Neural progenitor cell (in vitro differentiated cells): ENCODE measurements at regions not wholly inside any gene's neighbourhood (a gene's known extent, or its start where the extent isn't known, plus 50 kb on each side); places are given as distances from the start of the nearest gene placed in this dataset.

Experiments used
- DNase-seq: peaks from one replicate; pipeline ENCODE4 v3.0.0-alpha.2; 2016; ENCODE audit warnings: low spot score
- H2AFZ ChIP-seq: fragments of 200-600 bp; sonication (generic); replicated peaks from 2 replicates; pipeline ENCODE4 v1.6.1; 2016; ENCODE audit warnings: antibody characterized with exemption
- H3F3A ChIP-seq: fragments of 200-600 bp; sonication (generic); 2 replicates; pipeline ENCODE4 v1.6.1; 2016; ENCODE audit warnings: antibody characterized with exemption, low read depth
- H3K27ac ChIP-seq: fragments of 200-600 bp; sonication (generic); 2 replicates; pipeline ENCODE4 v1.5.1; 2016; ENCODE audit warnings: mild to moderate bottlenecking
- H3K27me3 ChIP-seq: fragments of 200-600 bp; sonication (generic); 2 replicates; pipeline ENCODE4 v1.6.1; 2016; ENCODE audit warnings: mild to moderate bottlenecking, moderate library complexity
- H3K36me3 ChIP-seq: fragments of 200-600 bp; sonication (generic); 2 replicates; pipeline ENCODE4 v1.5.1; 2016
- H3K4me1 ChIP-seq: fragments of 200-600 bp; sonication (generic); 2 replicates; pipeline ENCODE4 v1.6.1; 2016; ENCODE audit warnings: mixed run types
- H3K4me2 ChIP-seq: fragments of 200-600 bp; sonication (generic); 2 replicates; pipeline ENCODE4 v1.6.1; 2016
- H3K4me3 ChIP-seq: fragments of 200-600 bp; sonication (generic); 2 replicates; pipeline ENCODE4 v1.5.1; 2016
- H3K79me2 ChIP-seq: fragments of 200-600 bp; sonication (generic); 2 replicates; pipeline ENCODE4 v1.6.1; 2016; ENCODE audit warnings: low read depth
- H3K9ac ChIP-seq: fragments of 200-600 bp; sonication (generic); 2 replicates; pipeline ENCODE4 v1.6.1; 2016
- H3K9me3 ChIP-seq: fragments of 200-600 bp; sonication (generic); 2 replicates; pipeline ENCODE4 v1.5.1; 2016; ENCODE audit warnings: low read depth
- H4K20me1 ChIP-seq: fragments of 200-600 bp; sonication (generic); 2 replicates; pipeline ENCODE4 v1.6.1; 2016; ENCODE audit warnings: low read depth
- H3K27ac Mint-ChIP-seq: 3 replicates; pipeline ENCODE4 v1.8.0; 2021; ENCODE audit warnings: mixed read lengths
- H3K27me3 Mint-ChIP-seq: 2 replicates; pipeline ENCODE4 v1.8.0; 2022; ENCODE audit warnings: low read depth, mild to moderate bottlenecking, inconsistent platforms, moderate library complexity, mixed read lengths; ENCODE audit not compliant: insufficient read depth
- H3K36me3 Mint-ChIP-seq: 3 replicates; pipeline ENCODE4 v1.8.0; 2021; ENCODE audit warnings: mixed read lengths
- H3K4me1 Mint-ChIP-seq: 3 replicates; pipeline ENCODE4 v1.8.0; 2021; ENCODE audit warnings: mixed read lengths
- H3K4me3 Mint-ChIP-seq: 3 replicates; pipeline ENCODE4 v1.8.0; 2021; ENCODE audit warnings: mild to moderate bottlenecking, moderate library complexity, mixed read lengths
- H3K9me3 Mint-ChIP-seq: 3 replicates; pipeline ENCODE4 v1.8.0; 2020; ENCODE audit warnings: mixed read lengths
- CTCF ChIP-seq: fragments of 200-600 bp; sonication (generic); IDR thresholded peaks from 2 replicates; pipeline ENCODE4 v1.5.1; 2017; ENCODE audit warnings: antibody characterized with exemption, mild to moderate bottlenecking
- EZH2 ChIP-seq: fragments of 200-600 bp; sonication (generic); IDR thresholded peaks from 2 replicates; pipeline ENCODE4 v1.6.1; 2017; ENCODE audit warnings: antibody characterized with exemption, mild to moderate bottlenecking, moderate library complexity
- EZH2phosphoT487 ChIP-seq: fragments of 200-600 bp; sonication (generic); IDR thresholded peaks from 2 replicates; pipeline ENCODE4 v1.6.1; 2017; ENCODE audit warnings: antibody characterized with exemption

GRCh38 chr5:128762661-128763306 is 202.5 kb upstream of the SLC27A6 start:
- H3F3A ChIP-seq, result no peaks in the 10 kb centered on the region
- H3K79me2 ChIP-seq, result no peaks in the 10 kb centered on the region
- H3K4me1 Mint-ChIP-seq, result no peaks in the 10 kb centered on the region
- H3K27ac Mint-ChIP-seq, result no peak overlapping the region
- TF ChIP-seq EZH2 (no peak), EZH2phosphoT487 (no peak), CTCF (no peak)
- H4K20me1 ChIP-seq, result no peaks in the 10 kb centered on the region
- H3K27ac ChIP-seq, result no peak overlapping the region
- no peak overlapping the region for H3K4me2 ChIP-seq
- no peak overlapping the region for H3K4me3 ChIP-seq
- H3K9me3 Mint-ChIP-seq, result peaks cover 3% of the 10 kb centered on the region
- no peaks in the 10 kb centered on the region for H3K36me3 Mint-ChIP-seq
- peaks cover 3% of the 10 kb centered on the region for H3K27me3 Mint-ChIP-seq
- DNase-seq, result no peak
- no peaks in the 10 kb centered on the region for H3K9me3 ChIP-seq
- H3K27me3 ChIP-seq, result no peaks in the 10 kb centered on the region
- no peaks in the 10 kb centered on the region for H3K36me3 ChIP-seq
- H3K4me3 Mint-ChIP-seq, result no peak overlapping the region
- no peaks in the 10 kb centered on the region for H3K4me1 ChIP-seq
- H2AFZ ChIP-seq, result peak overlapping the region; percentile 26
- no peak overlapping the region for H3K9ac ChIP-seq

GRCh38 chr5:128763321-128763720 is 202.0 kb upstream of the SLC27A6 start:
- no peak for DNase-seq
- Histone ChIP-seq H3K4me1 (no peaks in the 10 kb centered on the region), H3K9ac (no peak overlapping the region), H3K27ac (no peak overlapping the region), H3K79me2 (no peaks in the 10 kb centered on the region), H3K4me2 (no peak overlapping the region), H3F3A (no peaks in the 10 kb centered on the region), H3K36me3 (no peaks in the 10 kb centered on the region), H4K20me1 (no peaks in the 10 kb centered on the region), H2AFZ (no peak overlapping the region), H3K27me3 (no peaks in the 10 kb centered on the region), H3K9me3 (no peaks in the 10 kb centered on the region), H3K4me3 (no peak overlapping the region)
- H3K4me1 Mint-ChIP-seq, result no peaks in the 10 kb centered on the region
- no peak overlapping the region for H3K4me3 Mint-ChIP-seq
- TF ChIP-seq CTCF (no peak), EZH2phosphoT487 (no peak), EZH2 (no peak)
- H3K36me3 Mint-ChIP-seq, result no peaks in the 10 kb centered on the region
- peaks cover 3% of the 10 kb centered on the region for H3K9me3 Mint-ChIP-seq
- no peak overlapping the region for H3K27ac Mint-ChIP-seq
- H3K27me3 Mint-ChIP-seq, result peaks cover 3% of the 10 kb centered on the region

- no peak overlapping the region for H3K27ac Mint-ChIP-seq
- Histone ChIP-seq H3K4me1 (no peaks in the 10 kb centered on the region), H2AFZ (no peak overlapping the region), H3K27ac (no peak overlapping the region), H3K4me2 (no peak overlapping the region), H3K27me3 (no peaks in the 10 kb centered on the region), H3K79me2 (no peaks in the 10 kb centered on the region), H3F3A (no peaks in the 10 kb centered on the region), H3K9me3 (no peaks in the 10 kb centered on the region), H4K20me1 (no peaks in the 10 kb centered on the region), H3K4me3 (no peak overlapping the region), H3K9ac (no peak overlapping the region), H3K36me3 (no peaks in the 10 kb centered on the region)
- DNase-seq, result no peak
- no peaks in the 10 kb centered on the region for H3K4me1 Mint-ChIP-seq
- no peak overlapping the region for H3K4me3 Mint-ChIP-seq
- peaks cover 3% of the 10 kb centered on the region for H3K9me3 Mint-ChIP-seq
- H3K27me3 Mint-ChIP-seq, result peaks cover 4% of the 10 kb centered on the region
- H3K36me3 Mint-ChIP-seq, result no peaks in the 10 kb centered on the region
- TF ChIP-seq EZH2 (no peak), CTCF (no peak), EZH2phosphoT487 (no peak)
Observed at GRCh38 chr5:128764601-128765310, 200.5 kb upstream of the SLC27A6 start.
